GM18858 (cell line): ENCODE measurements at regions not wholly inside any gene's neighbourhood (a gene's known extent, or its start where the extent isn't known, plus 50 kb on each side); places are given as distances from the start of the nearest gene placed in this dataset.
"Not testable (repeated sequence)": the region's sequence is repeated elsewhere in the genome, so short reads cannot be mapped to it uniquely, and the experiment has no call there.

Source experiments
- ATAC-seq: cut with Tn5 transposase; IDR thresholded peaks from one replicate; pipeline ENCODE4 v1.9.1; 2021; ENCODE audit not compliant: unreplicated experiment

- no peak for ATAC-seq
Observed at GRCh38 chr7:127530148-127530547, 55.2 kb downstream of the GCC1 start.

GRCh38 chr7:127527561-127527960, 57.8 kb downstream of the GCC1 start:
- ATAC-seq = no peak

- no peak for ATAC-seq
Observed at GRCh38 chr7:127525866-127526480, 59.4 kb downstream of the GCC1 start.

- no peak for ATAC-seq
Observed at GRCh38 chr7:127516320-127516719, 69.1 kb downstream of the GCC1 start.

GRCh38 chr7:127514499-127514898, 70.9 kb downstream of the GCC1 start:
- ATAC-seq = no peak

GRCh38 chr7:127513311-127513710, 72.1 kb downstream of the GCC1 start:
- no peak for ATAC-seq

- ATAC-seq = no peak
Observed at GRCh38 chr7:127512663-127513062, 72.7 kb downstream of the GCC1 start.

- ATAC-seq = no peak
Observed at GRCh38 chr7:127504715-127505114, 80.7 kb downstream of the GCC1 start.

- ATAC-seq = no peak
Observed at GRCh38 chr7:127501817-127502216, 83.6 kb downstream of the GCC1 start.

- ATAC-seq = no peak
Observed at GRCh38 chr7:127487381-127487780, 94.9 kb upstream of the ZNF800 start.

GRCh38 chr7:127486654-127487053, 94.1 kb upstream of the ZNF800 start:
- ATAC-seq = peak; percentile 58

GRCh38 chr7:127485482-127485881, 93.0 kb upstream of the ZNF800 start:
- no peak for ATAC-seq

- ATAC-seq = no peak
Observed at GRCh38 chr7:127484954-127485353, 92.4 kb upstream of the ZNF800 start.

GRCh38 chr7:127478461-127478860, 86.0 kb upstream of the ZNF800 start:
- no peak for ATAC-seq

- no peak for ATAC-seq
Observed at GRCh38 chr7:127478024-127478355, 85.5 kb upstream of the ZNF800 start.

GRCh38 chr7:127477295-127478023, 85.0 kb upstream of the ZNF800 start:
- no peak for ATAC-seq

GRCh38 chr7:127476618-127477017, 84.1 kb upstream of the ZNF800 start:
- no peak for ATAC-seq

GRCh38 chr7:127474457-127474856, 81.9 kb upstream of the ZNF800 start:
- no peak for ATAC-seq

- no peak for ATAC-seq
Observed at GRCh38 chr7:127473409-127473808, 80.9 kb upstream of the ZNF800 start.

GRCh38 chr7:127460077-127460476, 67.6 kb upstream of the ZNF800 start:
- ATAC-seq = no peak

GRCh38 chr7:127451258-127451657, 58.8 kb upstream of the ZNF800 start:
- not testable (repeated sequence) for ATAC-seq

GRCh38 chr7:127448566-127448965, 56.1 kb upstream of the ZNF800 start:
- no peak for ATAC-seq
